Natural killer cell (primary cell): ENCODE measurements at regions not wholly inside any gene's neighbourhood (a gene's known extent, or its start where the extent isn't known, plus 50 kb on each side); places are given as distances from the start of the nearest gene placed in this dataset.

Experiments
- ATAC-seq, 3 donors: fragments of 150-1000 bp in 2 of 3; fragments of 200-7000 bp in 1 of 3; cut with Tn5 transposase; 1 replicate in 1 of 3; 2 replicates in 2 of 3; pipeline ENCODE4 v1.10.0; 2021; ENCODE audit warnings: mild to moderate bottlenecking in 2 of 3, moderate library complexity in 2 of 3
- DNase-seq, 2 donors: peaks; one replicate each; pipeline versions ENCODE4 v3.0.0 to v3.0.0-alpha.2; 2013 to 2021; ENCODE audit warnings: mixed read lengths in 1 of 2
- H3K27ac ChIP-seq: one replicate; pipeline ENCODE4 v1.5.1; 2013; ENCODE audit warnings: mild to moderate bottlenecking, low read length
- H3K27me3 ChIP-seq: one replicate; pipeline ENCODE4 v1.6.1; 2013; ENCODE audit warnings: low read length; ENCODE audit not compliant: control insufficient read depth, insufficient read depth
- H3K36me3 ChIP-seq: one replicate; pipeline ENCODE4 v1.6.1; 2013; ENCODE audit warnings: low read length; ENCODE audit not compliant: control insufficient read depth, insufficient read depth
- H3K4me1 ChIP-seq: one replicate; pipeline ENCODE4 v1.6.1; 2013; ENCODE audit warnings: low read length; ENCODE audit not compliant: control insufficient read depth, insufficient read depth
- H3K4me3 ChIP-seq: one replicate; pipeline ENCODE4 v1.5.1; 2013; ENCODE audit warnings: low read length
- H3K9me3 ChIP-seq: one replicate; pipeline ENCODE4 v1.6.1; 2013; ENCODE audit warnings: low read length; ENCODE audit not compliant: control insufficient read depth, insufficient read depth
- H3K27ac Mint-ChIP-seq, 2 donors: one replicate each; pipeline ENCODE4 v1.8.0; 2022; ENCODE audit warnings: mild to moderate bottlenecking in 2 of 2, mixed read lengths in 2 of 2, moderate library complexity in 1 of 2
- H3K27me3 Mint-ChIP-seq, 2 donors: one replicate each; pipeline ENCODE4 v1.8.0; 2022; ENCODE audit warnings: low read depth in 2 of 2, mixed read lengths in 2 of 2
- H3K36me3 Mint-ChIP-seq: one replicate; pipeline ENCODE4 v1.8.0; 2022; ENCODE audit warnings: mixed read lengths
- H3K4me1 Mint-ChIP-seq, 2 donors: one replicate each; pipeline ENCODE4 v1.8.0; 2022; ENCODE audit warnings: mixed read lengths in 2 of 2
- H3K4me3 Mint-ChIP-seq: one replicate; pipeline ENCODE4 v1.8.0; 2022; ENCODE audit warnings: mild to moderate bottlenecking, moderate library complexity, mixed read lengths
- H3K9me3 Mint-ChIP-seq, 2 donors: one replicate each; pipeline ENCODE4 v1.8.0; 2022; ENCODE audit warnings: mixed read lengths in 2 of 2
- CTCF ChIP-seq: fragments of 200-600 bp; IDR thresholded peaks from one replicate; pipeline ENCODE4 v1.8.0; 2022; ENCODE audit warnings: antibody characterized with exemption
- WGBS: methylation state at CpG from one replicate; pipeline ENCODE4 v1.1.7; 2013; ENCODE audit warnings: missing lambda C conversion rate; ENCODE audit not compliant: insufficient coverage; 5-methylcytosine and 5-hydroxymethylcytosine counted together
- intact Hi-C: fragments of 100-400 bp; cut with micrococcal nuclease; formaldehyde crosslinking; loops from one replicate; pipeline ENCODE4 v1.14.2; 2022

GRCh38 chr2:235265348-235265965 is 228.4 kb upstream of the AGAP1 start:
- DNase-seq (no peak), ATAC-seq (no peak)
- WGBS: 75% methylated on average over 9 of the region's 9 CpGs
- no peaks in the 10 kb centered on the region for H3K36me3 ChIP-seq
- intact Hi-C loops: no loop called here
- H3K27ac Mint-ChIP-seq: no peak overlapping the region
- H3K4me3 Mint-ChIP-seq: no peak overlapping the region
- peaks cover 3% of the 10 kb centered on the region for H3K9me3 ChIP-seq
- no peaks in the 10 kb centered on the region for H3K36me3 Mint-ChIP-seq
- peaks cover 32 to 62% of the 10 kb centered on the region in 2 donors for H3K27me3 Mint-ChIP-seq
- H3K27ac ChIP-seq: no peak overlapping the region
- TF ChIP-seq CTCF: no peak
- H3K4me1 Mint-ChIP-seq: peaks cover under 1 to 12% of the 10 kb centered on the region in 2 donors
- H3K4me3 ChIP-seq: no peak overlapping the region
- no peaks in the 10 kb centered on the region for H3K4me1 ChIP-seq
- H3K9me3 Mint-ChIP-seq: peaks cover 0 to 2% of the 10 kb centered on the region in 2 donors
- peaks cover 16% of the 10 kb centered on the region for H3K27me3 ChIP-seq

- intact Hi-C loops: no loop called here
- no peak for TF ChIP-seq CTCF
- H3K27me3 ChIP-seq: peaks cover 17% of the 10 kb centered on the region
- no peak for ATAC-seq
- H3K27ac Mint-ChIP-seq: no peak overlapping the region
- no peak overlapping the region for H3K4me3 Mint-ChIP-seq
- H3K9me3 ChIP-seq: peaks cover 5% of the 10 kb centered on the region
- no peaks in the 10 kb centered on the region for H3K36me3 ChIP-seq
- H3K4me1 Mint-ChIP-seq: peaks cover 18 to 30% of the 10 kb centered on the region in 2 donors
- no peak overlapping the region for H3K27ac ChIP-seq
- H3K9me3 Mint-ChIP-seq: peaks cover 0 to 2% of the 10 kb centered on the region in 2 donors
- H3K36me3 Mint-ChIP-seq: no peaks in the 10 kb centered on the region
- H3K27me3 Mint-ChIP-seq: peaks cover 33 to 52% of the 10 kb centered on the region in 2 donors
- WGBS: 53% methylated on average over 3 of the region's 3 CpGs
- DNase-seq: no peak
- no peak overlapping the region for H3K4me3 ChIP-seq
- peaks cover 3% of the 10 kb centered on the region for H3K4me1 ChIP-seq
These were observed 226.6 kb upstream of the AGAP1 start for GRCh38 chr2:235267251-235267650.

- peaks cover 3% of the 10 kb centered on the region for H3K4me1 ChIP-seq
- H3K27ac ChIP-seq: no peak overlapping the region
- no peaks in the 10 kb centered on the region for H3K36me3 ChIP-seq
- Mint-ChIP-seq H3K4me1 (peaks cover 20 to 31% of the 10 kb centered on the region in 2 donors), H3K4me3 (no peak overlapping the region), H3K36me3 (no peaks in the 10 kb centered on the region), H3K27ac (no peak overlapping the region), H3K9me3 (peaks cover 0 to 2% of the 10 kb centered on the region in 2 donors), H3K27me3 (peaks cover 32 to 47% of the 10 kb centered on the region in 2 donors)
- ATAC-seq (no peak), DNase-seq (no peak)
- H3K4me3 ChIP-seq: no peak overlapping the region
- TF ChIP-seq CTCF: no peak
- intact Hi-C loops: no loop called here
- peaks cover 14% of the 10 kb centered on the region for H3K27me3 ChIP-seq
- peaks cover 5% of the 10 kb centered on the region for H3K9me3 ChIP-seq
- WGBS: 25% methylated on average over 7 of the region's 7 CpGs
These were observed 225.3 kb upstream of the AGAP1 start for GRCh38 chr2:235268535-235268934.

- no peak for ATAC-seq
- H3K4me3 Mint-ChIP-seq: no peak overlapping the region
- H3K27me3 Mint-ChIP-seq: peaks cover 31 to 53% of the 10 kb centered on the region in 2 donors
- Histone ChIP-seq H3K36me3 (no peaks in the 10 kb centered on the region), H3K4me3 (no peak overlapping the region), H3K27me3 (peaks cover 19% of the 10 kb centered on the region), H3K27ac (no peak overlapping the region), H3K4me1 (peaks cover 3% of the 10 kb centered on the region), H3K9me3 (peaks cover 5% of the 10 kb centered on the region)
- no peak overlapping the region for H3K27ac Mint-ChIP-seq
- H3K9me3 Mint-ChIP-seq: peaks cover 0 to 2% of the 10 kb centered on the region in 2 donors
- no peak for TF ChIP-seq CTCF
- WGBS: 76% methylated on average over 2 of the region's 4 CpGs
- intact Hi-C loops: no loop called here
- no peak for DNase-seq
- H3K36me3 Mint-ChIP-seq: no peaks in the 10 kb centered on the region
- H3K4me1 Mint-ChIP-seq: peaks cover 20 to 31% of the 10 kb centered on the region in 2 donors
These were observed 223.6 kb upstream of the AGAP1 start for GRCh38 chr2:235270291-235270690.
